Panc1 (cell line): ENCODE measurements at regions not wholly inside any gene's neighbourhood (a gene's known extent, or its start where the extent isn't known, plus 50 kb on each side); places are given as distances from the start of the nearest gene placed in this dataset.

Experiments used
- POLR2AphosphoS5 ChIP-seq: IDR thresholded peaks from 2 replicates; pipeline ENCODE4 v1.6.1; 2012; ENCODE audit warnings: mild to moderate bottlenecking, low read depth, low read length, moderate library complexity
- TF ChIP-seq, protein P1 (sequence below): fragments of 450-650 bp; IDR thresholded peaks from 2 replicates; pipeline ENCODE4 v1.5.1; 2017; ENCODE audit warnings: mild to moderate bottlenecking
- TF ChIP-seq, protein P2 (sequence below), 2 experiments: IDR thresholded peaks; 2 replicates each; pipeline ENCODE4 v1.6.1; 2011 to 2012; ENCODE audit warnings: low read depth in 2 of 2, control low read depth in 1 of 2, low read length in 1 of 2, mild to moderate bottlenecking in 1 of 2, moderate library complexity in 1 of 2; ENCODE audit not compliant: insufficient read depth in 1 of 2

DNA sequence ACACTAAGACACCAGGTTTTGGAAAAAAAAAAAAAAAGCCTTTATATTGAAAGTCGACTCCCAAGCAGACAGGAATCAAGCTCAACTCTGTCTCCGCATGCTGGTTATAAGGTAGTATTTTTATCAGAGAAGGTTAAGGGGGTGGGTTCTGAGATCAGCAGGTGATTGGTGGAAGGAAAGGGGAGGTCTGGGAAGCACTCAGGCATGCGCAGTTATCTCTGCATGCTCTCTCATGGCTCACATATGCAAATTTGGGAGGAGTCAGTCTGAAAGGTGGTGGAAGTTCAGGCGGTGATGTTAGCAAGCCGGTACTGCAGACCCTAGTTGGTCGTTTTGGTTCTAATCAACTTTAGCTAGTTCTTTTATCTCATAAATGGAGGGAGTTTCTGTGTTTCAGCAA, 357.6 kb upstream of the C16orf82 start:
- TF ChIP-seq, protein P1, sequence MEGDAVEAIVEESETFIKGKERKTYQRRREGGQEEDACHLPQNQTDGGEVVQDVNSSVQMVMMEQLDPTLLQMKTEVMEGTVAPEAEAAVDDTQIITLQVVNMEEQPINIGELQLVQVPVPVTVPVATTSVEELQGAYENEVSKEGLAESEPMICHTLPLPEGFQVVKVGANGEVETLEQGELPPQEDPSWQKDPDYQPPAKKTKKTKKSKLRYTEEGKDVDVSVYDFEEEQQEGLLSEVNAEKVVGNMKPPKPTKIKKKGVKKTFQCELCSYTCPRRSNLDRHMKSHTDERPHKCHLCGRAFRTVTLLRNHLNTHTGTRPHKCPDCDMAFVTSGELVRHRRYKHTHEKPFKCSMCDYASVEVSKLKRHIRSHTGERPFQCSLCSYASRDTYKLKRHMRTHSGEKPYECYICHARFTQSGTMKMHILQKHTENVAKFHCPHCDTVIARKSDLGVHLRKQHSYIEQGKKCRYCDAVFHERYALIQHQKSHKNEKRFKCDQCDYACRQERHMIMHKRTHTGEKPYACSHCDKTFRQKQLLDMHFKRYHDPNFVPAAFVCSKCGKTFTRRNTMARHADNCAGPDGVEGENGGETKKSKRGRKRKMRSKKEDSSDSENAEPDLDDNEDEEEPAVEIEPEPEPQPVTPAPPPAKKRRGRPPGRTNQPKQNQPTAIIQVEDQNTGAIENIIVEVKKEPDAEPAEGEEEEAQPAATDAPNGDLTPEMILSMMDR = no peak
- TF ChIP-seq, protein P2, sequence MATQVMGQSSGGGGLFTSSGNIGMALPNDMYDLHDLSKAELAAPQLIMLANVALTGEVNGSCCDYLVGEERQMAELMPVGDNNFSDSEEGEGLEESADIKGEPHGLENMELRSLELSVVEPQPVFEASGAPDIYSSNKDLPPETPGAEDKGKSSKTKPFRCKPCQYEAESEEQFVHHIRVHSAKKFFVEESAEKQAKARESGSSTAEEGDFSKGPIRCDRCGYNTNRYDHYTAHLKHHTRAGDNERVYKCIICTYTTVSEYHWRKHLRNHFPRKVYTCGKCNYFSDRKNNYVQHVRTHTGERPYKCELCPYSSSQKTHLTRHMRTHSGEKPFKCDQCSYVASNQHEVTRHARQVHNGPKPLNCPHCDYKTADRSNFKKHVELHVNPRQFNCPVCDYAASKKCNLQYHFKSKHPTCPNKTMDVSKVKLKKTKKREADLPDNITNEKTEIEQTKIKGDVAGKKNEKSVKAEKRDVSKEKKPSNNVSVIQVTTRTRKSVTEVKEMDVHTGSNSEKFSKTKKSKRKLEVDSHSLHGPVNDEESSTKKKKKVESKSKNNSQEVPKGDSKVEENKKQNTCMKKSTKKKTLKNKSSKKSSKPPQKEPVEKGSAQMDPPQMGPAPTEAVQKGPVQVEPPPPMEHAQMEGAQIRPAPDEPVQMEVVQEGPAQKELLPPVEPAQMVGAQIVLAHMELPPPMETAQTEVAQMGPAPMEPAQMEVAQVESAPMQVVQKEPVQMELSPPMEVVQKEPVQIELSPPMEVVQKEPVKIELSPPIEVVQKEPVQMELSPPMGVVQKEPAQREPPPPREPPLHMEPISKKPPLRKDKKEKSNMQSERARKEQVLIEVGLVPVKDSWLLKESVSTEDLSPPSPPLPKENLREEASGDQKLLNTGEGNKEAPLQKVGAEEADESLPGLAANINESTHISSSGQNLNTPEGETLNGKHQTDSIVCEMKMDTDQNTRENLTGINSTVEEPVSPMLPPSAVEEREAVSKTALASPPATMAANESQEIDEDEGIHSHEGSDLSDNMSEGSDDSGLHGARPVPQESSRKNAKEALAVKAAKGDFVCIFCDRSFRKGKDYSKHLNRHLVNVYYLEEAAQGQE (IDR thresholded peaks at IDR 0.05; ENCODE audit: insufficient read depth in 1 of 2, low read depth in 2 of 2, low read length in 1 of 2) = no peak
- no peak for TF ChIP-seq POLR2AphosphoS5
